ENCODE measurements at regions not wholly inside any gene's neighbourhood (a gene's known extent, or its start where the extent isn't known, plus 50 kb on each side); places are given as distances from the start of the nearest gene placed in this dataset.

DNA sequence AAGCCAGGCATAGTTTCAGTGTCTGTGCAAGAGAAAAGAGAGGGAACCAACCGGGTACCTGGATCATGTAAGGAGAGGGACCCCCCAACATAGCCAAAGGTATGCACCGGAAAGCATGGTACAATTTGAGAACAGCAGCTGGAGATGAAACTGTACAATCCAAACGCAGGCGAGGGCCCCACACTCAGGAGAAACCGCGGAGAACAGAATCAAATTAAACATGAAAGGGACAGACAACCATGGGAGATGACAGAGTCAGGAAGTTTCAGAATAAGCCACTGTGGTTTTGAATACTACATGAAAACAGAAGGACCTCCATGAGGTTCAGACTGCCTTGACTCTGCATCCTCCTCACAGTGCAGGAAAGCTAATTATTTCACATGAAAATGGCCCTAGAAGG, 62.9 kb upstream of the SPATA13 start:
- Histone ChIP-seq H3K4me2 (ENCODE audit: low read depth, low read length) (no peak overlapping the region), H4K20me1 (ENCODE audit: insufficient read depth, low read length) (no peaks in the 10 kb centered on the region), H3K4me1 (ENCODE audit: low read length) (no peaks in the 10 kb centered on the region), H3K79me2 (ENCODE audit: low read length) (no peaks in the 10 kb centered on the region), H3K36me3 (replicated peaks; ENCODE audit: insufficient read depth, low read length) (no peaks in the 10 kb centered on the region), H3K4me3 (ENCODE audit: low read length) (no peak overlapping the region), H3K27me3 (replicated peaks; ENCODE audit: insufficient read depth, low read length) (no peaks in the 10 kb centered on the region), H3K9me2 (replicated peaks; ENCODE audit: insufficient read depth, low read length) (no peaks in the 10 kb centered on the region), H3F3A (ENCODE audit: insufficient read depth, low read length) (no peaks in the 10 kb centered on the region), H3K9ac (ENCODE audit: low read length) (no peak overlapping the region), H3K27ac (ENCODE audit: low read length) (no peak overlapping the region), H2AFZ (ENCODE audit: low read length) (no peak overlapping the region), H3K9me3 (replicated peaks; ENCODE audit: insufficient read depth, low read length) (no peaks in the 10 kb centered on the region)
- TF ChIP-seq, protein P1, sequence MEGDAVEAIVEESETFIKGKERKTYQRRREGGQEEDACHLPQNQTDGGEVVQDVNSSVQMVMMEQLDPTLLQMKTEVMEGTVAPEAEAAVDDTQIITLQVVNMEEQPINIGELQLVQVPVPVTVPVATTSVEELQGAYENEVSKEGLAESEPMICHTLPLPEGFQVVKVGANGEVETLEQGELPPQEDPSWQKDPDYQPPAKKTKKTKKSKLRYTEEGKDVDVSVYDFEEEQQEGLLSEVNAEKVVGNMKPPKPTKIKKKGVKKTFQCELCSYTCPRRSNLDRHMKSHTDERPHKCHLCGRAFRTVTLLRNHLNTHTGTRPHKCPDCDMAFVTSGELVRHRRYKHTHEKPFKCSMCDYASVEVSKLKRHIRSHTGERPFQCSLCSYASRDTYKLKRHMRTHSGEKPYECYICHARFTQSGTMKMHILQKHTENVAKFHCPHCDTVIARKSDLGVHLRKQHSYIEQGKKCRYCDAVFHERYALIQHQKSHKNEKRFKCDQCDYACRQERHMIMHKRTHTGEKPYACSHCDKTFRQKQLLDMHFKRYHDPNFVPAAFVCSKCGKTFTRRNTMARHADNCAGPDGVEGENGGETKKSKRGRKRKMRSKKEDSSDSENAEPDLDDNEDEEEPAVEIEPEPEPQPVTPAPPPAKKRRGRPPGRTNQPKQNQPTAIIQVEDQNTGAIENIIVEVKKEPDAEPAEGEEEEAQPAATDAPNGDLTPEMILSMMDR (IDR thresholded peaks at IDR 0.05; ENCODE audit: low read length), result no peak
- no peak for TF ChIP-seq EZH2 (optimal IDR thresholded peaks at IDR 0.05; ENCODE audit: low read depth, low read length)
- no peak for TF ChIP-seq EZH2phosphoT487 (IDR thresholded peaks at IDR 0.05; ENCODE audit: low read length)
- DNase-seq, result no peak

DNA sequence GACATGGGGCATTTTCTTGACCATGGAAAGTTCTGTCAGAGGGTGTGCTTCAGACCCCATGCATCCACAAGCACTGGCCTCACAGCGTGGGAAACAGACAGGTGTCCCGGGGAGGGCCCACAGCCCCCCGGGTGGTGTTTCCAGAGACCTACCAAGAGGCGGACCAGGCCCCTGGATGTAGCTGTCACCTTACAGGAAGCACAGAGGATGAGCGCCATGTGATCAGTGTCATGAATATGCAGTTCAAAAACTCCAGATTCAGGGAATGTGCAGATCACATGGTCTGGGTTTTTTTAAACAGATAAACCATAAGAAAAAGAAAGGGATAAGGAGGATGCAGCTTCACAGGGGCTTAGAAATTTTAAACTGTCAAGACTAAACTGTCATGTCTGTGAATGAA, 61.0 kb upstream of the SPATA13 start:
- H3K9me3 ChIP-seq (replicated peaks; ENCODE audit: insufficient read depth, low read length), result no peaks in the 10 kb centered on the region
- H3K4me3 ChIP-seq (ENCODE audit: low read length), result no peak overlapping the region
- H3K4me2 ChIP-seq (ENCODE audit: low read depth, low read length), result no peak overlapping the region

DNA sequence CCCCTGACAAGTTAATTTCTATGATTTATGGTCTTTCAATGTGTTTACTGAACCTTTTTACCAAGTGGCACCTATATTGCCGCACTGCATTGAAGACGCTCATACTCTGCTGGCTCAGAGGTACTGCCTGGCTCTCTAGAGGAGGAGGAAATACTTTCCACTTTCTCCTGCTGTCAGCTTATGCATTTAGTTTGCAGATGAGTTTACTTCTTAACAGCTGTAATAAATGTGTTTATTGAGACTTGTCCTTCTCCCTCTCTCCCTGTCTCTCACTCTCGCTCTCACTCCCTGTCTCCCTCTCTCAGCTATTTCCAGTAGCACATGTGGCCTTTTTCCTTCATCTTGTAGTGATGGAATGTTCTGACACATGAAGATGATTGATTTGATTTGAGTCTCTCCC, 60.3 kb upstream of the SPATA13 start:
- no peak for DNase-seq
- H2AFZ ChIP-seq (ENCODE audit: low read length), result no peak overlapping the region

More for the DNA sequence above, 61.0 kb upstream of the SPATA13 start:
- no peaks in the 10 kb centered on the region for H3K4me1 ChIP-seq (ENCODE audit: low read length)
- H3K9ac ChIP-seq (ENCODE audit: low read length), result no peak overlapping the region
- no peaks in the 10 kb centered on the region for H3K27me3 ChIP-seq (replicated peaks; ENCODE audit: insufficient read depth, low read length)
- no peak overlapping the region for H3K27ac ChIP-seq (ENCODE audit: low read length)
- no peak overlapping the region for H2AFZ ChIP-seq (ENCODE audit: low read length)
- H3K79me2 ChIP-seq (ENCODE audit: low read length), result no peaks in the 10 kb centered on the region
- H3K36me3 ChIP-seq (replicated peaks; ENCODE audit: insufficient read depth, low read length), result no peaks in the 10 kb centered on the region
- no peaks in the 10 kb centered on the region for H4K20me1 ChIP-seq (ENCODE audit: insufficient read depth, low read length)
- H3K9me2 ChIP-seq (replicated peaks; ENCODE audit: insufficient read depth, low read length), result no peaks in the 10 kb centered on the region
- no peak for TF ChIP-seq EZH2 (optimal IDR thresholded peaks at IDR 0.05; ENCODE audit: low read depth, low read length)
- TF ChIP-seq, protein P1 (IDR thresholded peaks at IDR 0.05; ENCODE audit: low read length), result no peak
- TF ChIP-seq EZH2phosphoT487 (IDR thresholded peaks at IDR 0.05; ENCODE audit: low read length), result no peak
- no peaks in the 10 kb centered on the region for H3F3A ChIP-seq (ENCODE audit: insufficient read depth, low read length)
- DNase-seq, result no peak

More for the DNA sequence above, 60.3 kb upstream of the SPATA13 start:
- Histone ChIP-seq H3K27ac (ENCODE audit: low read length) (no peak overlapping the region), H3K9me3 (replicated peaks; ENCODE audit: insufficient read depth, low read length) (no peaks in the 10 kb centered on the region), H3K9me2 (replicated peaks; ENCODE audit: insufficient read depth, low read length) (no peaks in the 10 kb centered on the region), H3K27me3 (replicated peaks; ENCODE audit: insufficient read depth, low read length) (no peaks in the 10 kb centered on the region), H3K4me2 (ENCODE audit: low read depth, low read length) (no peak overlapping the region), H4K20me1 (ENCODE audit: insufficient read depth, low read length) (no peaks in the 10 kb centered on the region), H3K79me2 (ENCODE audit: low read length) (no peaks in the 10 kb centered on the region), H3F3A (ENCODE audit: insufficient read depth, low read length) (no peaks in the 10 kb centered on the region), H3K4me1 (ENCODE audit: low read length) (no peaks in the 10 kb centered on the region), H3K36me3 (replicated peaks; ENCODE audit: insufficient read depth, low read length) (no peaks in the 10 kb centered on the region), H3K4me3 (ENCODE audit: low read length) (no peak overlapping the region), H3K9ac (ENCODE audit: low read length) (no peak overlapping the region)
- TF ChIP-seq, protein P1 (IDR thresholded peaks at IDR 0.05; ENCODE audit: low read length), result no peak
- TF ChIP-seq EZH2 (optimal IDR thresholded peaks at IDR 0.05; ENCODE audit: low read depth, low read length), result no peak
- TF ChIP-seq EZH2phosphoT487 (IDR thresholded peaks at IDR 0.05; ENCODE audit: low read length), result no peak

Data from MM.1S (cell line).